ENCODE measurements at regions not wholly inside any gene's neighbourhood (a gene's known extent, or its start where the extent isn't known, plus 50 kb on each side); places are given as distances from the start of the nearest gene placed in this dataset.
"Not testable (repeated sequence)": the region's sequence is repeated elsewhere in the genome, so short reads cannot be mapped to it uniquely, and the experiment has no call there.

- no peak for DNase-seq (ENCODE audit: low spot score)
Measured at GRCh38 chr6:147674099-147674498, 165.6 kb downstream of the SAMD5 start.

GRCh38 chr6:147674794-147675193 is 166.3 kb downstream of the SAMD5 start:
- no peak for DNase-seq (ENCODE audit: low spot score)

- no peak for DNase-seq (ENCODE audit: low spot score)
Measured at GRCh38 chr6:147675281-147675680, 166.8 kb downstream of the SAMD5 start.

- no peak for DNase-seq (ENCODE audit: low spot score)
Measured at GRCh38 chr6:147676495-147677199, 168.2 kb downstream of the SAMD5 start.

GRCh38 chr6:147677647-147678046 is 169.2 kb downstream of the SAMD5 start:
- DNase-seq (ENCODE audit: low spot score) = no peak

- DNase-seq (ENCODE audit: low spot score) = no peak
Measured at GRCh38 chr6:147678253-147678652, 169.8 kb downstream of the SAMD5 start.

GRCh38 chr6:147684906-147685305 is 176.4 kb downstream of the SAMD5 start:
- no peak for DNase-seq (ENCODE audit: low spot score)

GRCh38 chr6:147689398-147689797 is 180.9 kb downstream of the SAMD5 start:
- no peak for DNase-seq (ENCODE audit: low spot score)

- no peak for DNase-seq (ENCODE audit: low spot score)
Measured at GRCh38 chr6:147691446-147691845, 183.0 kb downstream of the SAMD5 start.

- DNase-seq (ENCODE audit: low spot score) = no peak
Measured at GRCh38 chr6:147693181-147693580, 184.7 kb downstream of the SAMD5 start.

- DNase-seq (ENCODE audit: low spot score) = not testable (repeated sequence)
Measured at GRCh38 chr6:147694556-147694955, 186.1 kb downstream of the SAMD5 start.

GRCh38 chr6:147695819-147696218 is 187.3 kb downstream of the SAMD5 start:
- DNase-seq (ENCODE audit: low spot score) = no peak

- DNase-seq (ENCODE audit: low spot score) = no peak
Measured at GRCh38 chr6:147699140-147699539, 190.7 kb downstream of the SAMD5 start.

GRCh38 chr6:147699637-147700036 is 191.1 kb downstream of the SAMD5 start:
- DNase-seq (ENCODE audit: low spot score) = no peak

GRCh38 chr6:147700436-147701209 is 192.1 kb downstream of the SAMD5 start:
- DNase-seq (ENCODE audit: low spot score) = no peak

- DNase-seq (ENCODE audit: low spot score) = no peak
Measured at GRCh38 chr6:147704691-147705090, 196.2 kb downstream of the SAMD5 start.

GRCh38 chr6:147707524-147707923 is 199.0 kb downstream of the SAMD5 start:
- no peak for DNase-seq (ENCODE audit: low spot score)

- no peak for DNase-seq (ENCODE audit: low spot score)
Measured at GRCh38 chr6:147708170-147708569, 199.7 kb downstream of the SAMD5 start.

GRCh38 chr6:147709396-147710272 is 201.1 kb downstream of the SAMD5 start:
- no peak for DNase-seq (ENCODE audit: low spot score)

- no peak for DNase-seq (ENCODE audit: low spot score)
Measured at GRCh38 chr6:147710890-147711289, 202.4 kb downstream of the SAMD5 start.

GRCh38 chr6:147711476-147711875 is 203.0 kb downstream of the SAMD5 start:
- DNase-seq (ENCODE audit: low spot score) = no peak

- DNase-seq (ENCODE audit: low spot score) = no peak
Measured at GRCh38 chr6:147712841-147713240, 204.4 kb downstream of the SAMD5 start.
